ENCODE measurements at regions not wholly inside any gene's neighbourhood (a gene's known extent, or its start where the extent isn't known, plus 50 kb on each side); places are given as distances from the start of the nearest gene placed in this dataset.

DNA sequence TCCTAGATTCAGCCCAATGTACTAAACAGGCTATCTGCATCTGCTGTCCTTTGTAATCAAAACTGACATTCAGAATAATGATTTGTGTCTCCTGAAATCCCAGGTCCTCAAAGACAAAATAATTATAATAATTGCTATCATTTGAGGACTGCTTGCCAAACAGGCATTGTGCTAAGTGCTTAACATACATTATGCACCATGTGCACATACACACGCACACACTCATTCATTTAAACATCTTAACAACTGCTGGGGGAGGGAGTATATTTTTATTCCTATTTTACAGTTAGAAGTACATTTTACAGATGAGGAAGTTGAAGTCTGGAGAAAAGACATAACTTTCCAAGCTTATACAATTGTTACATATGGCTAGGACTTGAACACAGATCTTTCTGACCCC is 308.0 kb upstream of the ZC3H12C start:
- Histone ChIP-seq H3K4me1 (no peaks in the 10 kb centered on the region), H3K27me3 (no peaks in the 10 kb centered on the region), H3K27ac (no peak overlapping the region), H3K36me3 (no peaks in the 10 kb centered on the region), H3K9me3 (no peaks in the 10 kb centered on the region), H3K4me3 (no peak overlapping the region)
- TF ChIP-seq EP300 (IDR thresholded peaks at IDR 0.05; ENCODE audit: low read depth) = no peak
- TF ChIP-seq POLR2A (IDR thresholded peaks at IDR 0.05) = no peak
- TF ChIP-seq, protein P1, sequence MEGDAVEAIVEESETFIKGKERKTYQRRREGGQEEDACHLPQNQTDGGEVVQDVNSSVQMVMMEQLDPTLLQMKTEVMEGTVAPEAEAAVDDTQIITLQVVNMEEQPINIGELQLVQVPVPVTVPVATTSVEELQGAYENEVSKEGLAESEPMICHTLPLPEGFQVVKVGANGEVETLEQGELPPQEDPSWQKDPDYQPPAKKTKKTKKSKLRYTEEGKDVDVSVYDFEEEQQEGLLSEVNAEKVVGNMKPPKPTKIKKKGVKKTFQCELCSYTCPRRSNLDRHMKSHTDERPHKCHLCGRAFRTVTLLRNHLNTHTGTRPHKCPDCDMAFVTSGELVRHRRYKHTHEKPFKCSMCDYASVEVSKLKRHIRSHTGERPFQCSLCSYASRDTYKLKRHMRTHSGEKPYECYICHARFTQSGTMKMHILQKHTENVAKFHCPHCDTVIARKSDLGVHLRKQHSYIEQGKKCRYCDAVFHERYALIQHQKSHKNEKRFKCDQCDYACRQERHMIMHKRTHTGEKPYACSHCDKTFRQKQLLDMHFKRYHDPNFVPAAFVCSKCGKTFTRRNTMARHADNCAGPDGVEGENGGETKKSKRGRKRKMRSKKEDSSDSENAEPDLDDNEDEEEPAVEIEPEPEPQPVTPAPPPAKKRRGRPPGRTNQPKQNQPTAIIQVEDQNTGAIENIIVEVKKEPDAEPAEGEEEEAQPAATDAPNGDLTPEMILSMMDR (IDR thresholded peaks at IDR 0.05) = no peak
- TF ChIP-seq POLR2AphosphoS5 (IDR thresholded peaks at IDR 0.05) = no peak
- in situ Hi-C loops (cut with MboI; ENCODE audit: low pct_ligation_motif_present in 1 of 4, low pct_unique_long_range_greater_than_20kb in 1 of 4, low sequenced_read_pairs in 3 of 4) (no loop called here), intact Hi-C loops (cut with DNase I; ENCODE audit: low total_unique reads) (no loop called here)
- 70 to 83% methylated on average over 1 of the region's 1 CpG for WGBS, 2 donors (ENCODE audit: low coverage in 1 of 2)
- no peak for DNase-seq

DNA sequence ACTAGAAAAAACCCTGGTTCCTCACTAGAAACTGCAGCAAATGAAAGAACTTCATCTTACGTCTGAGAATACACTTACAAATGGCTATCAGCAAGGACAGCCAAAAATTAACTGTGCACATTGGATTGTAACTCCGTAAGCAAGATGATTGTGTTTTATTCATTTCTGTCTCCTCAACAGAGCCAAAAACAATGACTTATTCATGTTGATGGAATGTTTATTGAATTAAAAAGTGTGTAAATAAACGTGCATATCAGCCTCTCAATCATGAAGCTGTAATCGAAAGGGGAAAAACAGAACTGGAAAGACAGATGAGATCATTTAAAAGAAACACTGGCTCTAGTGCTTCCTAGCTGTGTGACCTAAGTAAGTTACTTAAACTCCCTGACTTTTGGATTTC is 307.5 kb upstream of the ZC3H12C start:
- H3K27me3 ChIP-seq = no peaks in the 10 kb centered on the region
- H3K9me3 ChIP-seq = no peaks in the 10 kb centered on the region
- H3K27ac ChIP-seq = no peak overlapping the region
- H3K36me3 ChIP-seq = no peaks in the 10 kb centered on the region
- intact Hi-C loops (cut with DNase I; ENCODE audit: low total_unique reads) = no loop called here
- in situ Hi-C loops (cut with MboI; ENCODE audit: low pct_ligation_motif_present in 1 of 4, low pct_unique_long_range_greater_than_20kb in 1 of 4, low sequenced_read_pairs in 3 of 4) = no loop called here
- TF ChIP-seq POLR2AphosphoS5 (IDR thresholded peaks at IDR 0.05) (no peak), EP300 (IDR thresholded peaks at IDR 0.05; ENCODE audit: low read depth) (no peak), POLR2A (IDR thresholded peaks at IDR 0.05) (no peak)
- TF ChIP-seq, protein P1 (IDR thresholded peaks at IDR 0.05) = no peak
- DNase-seq = no peak
- H3K4me1 ChIP-seq = no peaks in the 10 kb centered on the region
- no peak overlapping the region for H3K4me3 ChIP-seq
- WGBS, 2 donors (ENCODE audit: low coverage in 1 of 2) = 29 to 39% methylated on average over 4 of the region's 4 CpGs

DNA sequence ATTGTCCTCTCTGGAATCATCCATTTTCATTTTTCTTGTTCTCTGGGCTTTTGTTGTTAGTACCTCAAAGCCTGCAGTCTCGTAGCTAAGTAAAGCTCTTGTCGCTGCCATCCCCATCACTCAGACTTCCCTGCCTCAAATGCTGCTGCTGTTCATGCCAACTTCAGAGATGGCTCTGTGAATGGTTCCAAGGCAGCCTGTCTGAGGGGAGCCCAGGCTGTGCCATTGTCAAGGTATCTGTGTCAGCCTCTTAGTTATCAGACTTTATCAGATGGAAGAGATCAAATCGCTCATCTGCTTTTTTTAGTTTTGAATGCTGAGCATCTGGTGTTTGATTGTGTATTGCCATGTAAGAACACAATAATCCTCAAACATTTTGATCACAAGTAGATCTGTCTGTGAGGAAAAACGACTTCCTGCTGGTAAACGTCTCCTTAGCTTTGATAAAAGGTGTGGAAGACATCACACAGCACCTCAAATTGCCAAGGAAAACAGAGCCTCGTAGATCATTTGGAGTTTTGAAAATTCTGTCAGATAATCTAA is 304.2 kb upstream of the ZC3H12C start:
- H3K4me1 ChIP-seq = no peaks in the 10 kb centered on the region
- WGBS, 2 donors (ENCODE audit: low coverage in 1 of 2) = 70 to 72% methylated on average over 6 of the region's 6 CpGs

DNA sequence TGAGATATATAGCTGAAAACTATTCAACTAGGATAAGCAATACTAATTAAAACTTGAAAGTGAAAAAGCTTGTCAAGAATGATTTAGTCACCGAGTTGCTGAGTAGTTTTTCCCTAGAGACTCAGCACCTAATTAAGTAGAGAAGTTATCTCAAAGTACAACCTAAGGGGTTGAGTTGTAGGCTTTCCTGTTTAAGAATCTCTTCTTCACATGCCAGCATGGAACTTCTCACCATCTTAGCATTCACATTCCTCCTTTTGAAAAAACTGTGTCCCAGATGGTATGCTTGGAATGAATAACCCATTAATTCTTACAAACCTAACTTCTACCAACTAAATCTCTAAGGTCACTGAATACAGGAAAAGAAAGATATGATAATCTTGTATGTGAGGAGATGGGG is 303.3 kb upstream of the ZC3H12C start:
- no peak overlapping the region for H3K4me3 ChIP-seq
- no peak for TF ChIP-seq EP300 (IDR thresholded peaks at IDR 0.05; ENCODE audit: low read depth)
- TF ChIP-seq, protein P1 (IDR thresholded peaks at IDR 0.05) = no peak
- TF ChIP-seq POLR2AphosphoS5 (IDR thresholded peaks at IDR 0.05) = no peak
- no peak for TF ChIP-seq POLR2A (IDR thresholded peaks at IDR 0.05)
- DNase-seq = no peak
- in situ Hi-C loops (cut with MboI; ENCODE audit: low pct_ligation_motif_present in 1 of 4, low pct_unique_long_range_greater_than_20kb in 1 of 4, low sequenced_read_pairs in 3 of 4) (no loop called here), intact Hi-C loops (cut with DNase I; ENCODE audit: low total_unique reads) (no loop called here)
- no peaks in the 10 kb centered on the region for H3K9me3 ChIP-seq
- no peaks in the 10 kb centered on the region for H3K4me1 ChIP-seq
- H3K36me3 ChIP-seq = no peaks in the 10 kb centered on the region
- 75 to 79% methylated on average over 1 of the region's 1 CpG for WGBS, 2 donors (ENCODE audit: low coverage in 1 of 2)
- H3K27me3 ChIP-seq = no peaks in the 10 kb centered on the region
- no peak overlapping the region for H3K27ac ChIP-seq

More for the DNA sequence above, 304.2 kb upstream of the ZC3H12C start:
- no peak overlapping the region for H3K27ac ChIP-seq
- H3K4me3 ChIP-seq = no peak overlapping the region
- intact Hi-C loops (cut with DNase I; ENCODE audit: low total_unique reads) (no loop called here), in situ Hi-C loops (cut with MboI; ENCODE audit: low pct_ligation_motif_present in 1 of 4, low pct_unique_long_range_greater_than_20kb in 1 of 4, low sequenced_read_pairs in 3 of 4) (no loop called here)
- no peaks in the 10 kb centered on the region for H3K27me3 ChIP-seq
- H3K36me3 ChIP-seq = no peaks in the 10 kb centered on the region
- TF ChIP-seq POLR2A (IDR thresholded peaks at IDR 0.05) (no peak), POLR2AphosphoS5 (IDR thresholded peaks at IDR 0.05) (no peak), EP300 (IDR thresholded peaks at IDR 0.05; ENCODE audit: low read depth) (no peak)
- TF ChIP-seq, protein P1 (IDR thresholded peaks at IDR 0.05) = no peak
- H3K9me3 ChIP-seq = no peaks in the 10 kb centered on the region
- no peak for DNase-seq
